Caco-2 (cell line): ENCODE measurements at regions not wholly inside any gene's neighbourhood (a gene's known extent, or its start where the extent isn't known, plus 50 kb on each side); places are given as distances from the start of the nearest gene placed in this dataset.

ENCODE experiments used
- BruUV-seq: library from RNA; stranded (reverse); fragments of 400-500 nt; replicated peaks from 2 replicates; lab custom pipeline; 2021; lab: Mats Ljungman, UMichigan
- CTCF ChIA-PET: fragments of 300-600 bp; sonication (Branson Sonifier 250); formaldehyde crosslinking; loops from one replicate; lab custom pipeline; 2022; ENCODE audit warnings: antibody characterized with exemption; lab: Charles Lee
- POLR2A ChIA-PET: fragments of 300-600 bp; sonication (Branson Sonifier 250); formaldehyde crosslinking; loops from one replicate; lab custom pipeline; 2022; ENCODE audit warnings: antibody characterized with exemption; lab: Charles Lee
- DNase-seq, 2 experiments: peaks; one replicate each; pipeline versions ENCODE4 v3.0.0 to v3.0.0-alpha.2; 2020 to 2022
- H3K27me3 ChIP-seq: replicated peaks from 2 replicates; pipeline ENCODE4 v1.6.0; 2011; ENCODE audit warnings: low read length; ENCODE audit not compliant: control insufficient read depth, insufficient read depth
- H3K36me3 ChIP-seq: 2 replicates; pipeline ENCODE4 v1.5.1; 2011; ENCODE audit warnings: low read length; ENCODE audit not compliant: control insufficient read depth, insufficient read depth
- H3K4me1 ChIP-seq: fragments of 250-450 bp; sonication (Bioruptor Pico); 2 replicates; pipeline ENCODE4 v1.5.1; 2020; ENCODE audit warnings: mild to moderate bottlenecking
- H3K4me3 ChIP-seq: 2 replicates; pipeline ENCODE4 v1.5.1; 2011; ENCODE audit warnings: low read depth, mild to moderate bottlenecking, control low read depth, low read length
- H3K9me3 ChIP-seq: fragments of 250-450 bp; sonication (Bioruptor Pico); 2 replicates; pipeline ENCODE4 v1.5.1; 2020; ENCODE audit warnings: mild to moderate bottlenecking, moderate library complexity
- H3K27ac Mint-ChIP-seq: one replicate; pipeline ENCODE4 v1.8.0; 2022; ENCODE audit warnings: mixed read lengths; ENCODE audit not compliant: unreplicated experiment
- H3K27me3 Mint-ChIP-seq: one replicate; pipeline ENCODE4 v1.8.0; 2022; ENCODE audit warnings: mixed read lengths; ENCODE audit not compliant: insufficient read depth, unreplicated experiment
- H3K36me3 Mint-ChIP-seq: one replicate; pipeline ENCODE4 v1.8.0; 2022; ENCODE audit warnings: mild to moderate bottlenecking, mixed read lengths; ENCODE audit not compliant: insufficient read depth, unreplicated experiment
- H3K4me1 Mint-ChIP-seq: one replicate; pipeline ENCODE4 v1.8.0; 2022; ENCODE audit warnings: low read depth, mixed read lengths; ENCODE audit not compliant: unreplicated experiment
- H3K4me3 Mint-ChIP-seq: one replicate; pipeline ENCODE4 v1.8.0; 2022; ENCODE audit warnings: mild to moderate bottlenecking, moderate library complexity, mixed read lengths; ENCODE audit not compliant: unreplicated experiment
- H3K9me3 Mint-ChIP-seq: one replicate; pipeline ENCODE4 v1.8.0; 2022; ENCODE audit warnings: mixed read lengths; ENCODE audit not compliant: unreplicated experiment
- intact Hi-C: fragments of 100-400 bp; cut with micrococcal nuclease; formaldehyde crosslinking; loops from one replicate; pipeline ENCODE4 v1.10.0; 2022; ENCODE audit not compliant: unreplicated experiment
- TF ChIP-seq, protein P1 (sequence below), 2 experiments: fragments of 200-600 bp in 1 of 2; IDR thresholded peaks; 1 replicate in 1 of 2; 2 replicates in 1 of 2; pipeline versions ENCODE4 v1.5.1 to v1.8.0; 2011 to 2022; ENCODE audit warnings: antibody characterized with exemption in 1 of 2, control low read depth in 1 of 2, inconsistent platforms in 1 of 2, low read depth in 1 of 2, low read length in 1 of 2, mild to moderate bottlenecking in 1 of 2, moderate library complexity in 1 of 2; ENCODE audit not compliant: insufficient read depth in 1 of 2, severe bottlenecking in 1 of 2, unreplicated experiment in 1 of 2

DNA sequence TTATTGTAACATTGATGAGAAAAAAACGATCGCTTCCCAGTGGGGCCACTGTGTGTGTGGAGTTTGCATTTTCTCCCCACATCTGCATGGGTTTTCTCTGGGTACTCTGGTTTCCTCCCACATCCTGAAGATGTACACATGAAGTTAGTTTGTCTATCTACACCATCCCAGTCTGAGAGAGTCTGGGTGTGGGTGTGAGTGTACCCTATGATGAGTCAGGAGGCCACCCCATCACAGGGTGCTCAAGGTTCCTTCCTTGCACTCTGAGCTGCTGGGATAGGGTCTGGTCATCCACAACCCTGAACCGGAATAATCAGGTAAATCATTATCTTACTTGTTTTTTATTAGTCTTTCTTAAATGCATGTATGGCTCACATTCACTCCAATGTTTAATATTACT, 457.1 kb downstream of the NTRK3 start:
- Histone ChIP-seq H3K27me3 (no peaks in the 10 kb centered on the region), H3K4me1 (no peaks in the 10 kb centered on the region), H3K9me3 (no peaks in the 10 kb centered on the region), H3K4me3 (no peak overlapping the region), H3K36me3 (no peaks in the 10 kb centered on the region)
- H3K4me1 Mint-ChIP-seq = no peaks in the 10 kb centered on the region
- CTCF ChIA-PET = no interaction called here
- no peaks in the 10 kb centered on the region for H3K36me3 Mint-ChIP-seq
- no peak overlapping the region for H3K4me3 Mint-ChIP-seq
- H3K27ac Mint-ChIP-seq = no peak overlapping the region
- H3K27me3 Mint-ChIP-seq = peaks cover 15% of the 10 kb centered on the region
- intact Hi-C loops = no loop called here
- POLR2A ChIA-PET = no interaction called here
- TF ChIP-seq, protein P1, sequence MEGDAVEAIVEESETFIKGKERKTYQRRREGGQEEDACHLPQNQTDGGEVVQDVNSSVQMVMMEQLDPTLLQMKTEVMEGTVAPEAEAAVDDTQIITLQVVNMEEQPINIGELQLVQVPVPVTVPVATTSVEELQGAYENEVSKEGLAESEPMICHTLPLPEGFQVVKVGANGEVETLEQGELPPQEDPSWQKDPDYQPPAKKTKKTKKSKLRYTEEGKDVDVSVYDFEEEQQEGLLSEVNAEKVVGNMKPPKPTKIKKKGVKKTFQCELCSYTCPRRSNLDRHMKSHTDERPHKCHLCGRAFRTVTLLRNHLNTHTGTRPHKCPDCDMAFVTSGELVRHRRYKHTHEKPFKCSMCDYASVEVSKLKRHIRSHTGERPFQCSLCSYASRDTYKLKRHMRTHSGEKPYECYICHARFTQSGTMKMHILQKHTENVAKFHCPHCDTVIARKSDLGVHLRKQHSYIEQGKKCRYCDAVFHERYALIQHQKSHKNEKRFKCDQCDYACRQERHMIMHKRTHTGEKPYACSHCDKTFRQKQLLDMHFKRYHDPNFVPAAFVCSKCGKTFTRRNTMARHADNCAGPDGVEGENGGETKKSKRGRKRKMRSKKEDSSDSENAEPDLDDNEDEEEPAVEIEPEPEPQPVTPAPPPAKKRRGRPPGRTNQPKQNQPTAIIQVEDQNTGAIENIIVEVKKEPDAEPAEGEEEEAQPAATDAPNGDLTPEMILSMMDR (IDR thresholded peaks at IDR 0.05; ENCODE audit: insufficient read depth in 1 of 2, low read depth in 1 of 2, low read length in 1 of 2, severe bottlenecking in 1 of 2, unreplicated experiment in 1 of 2) = no peak
- DNase-seq = no peak
- no TSS peak for BruUV-seq
- H3K9me3 Mint-ChIP-seq = no peaks in the 10 kb centered on the region

DNA sequence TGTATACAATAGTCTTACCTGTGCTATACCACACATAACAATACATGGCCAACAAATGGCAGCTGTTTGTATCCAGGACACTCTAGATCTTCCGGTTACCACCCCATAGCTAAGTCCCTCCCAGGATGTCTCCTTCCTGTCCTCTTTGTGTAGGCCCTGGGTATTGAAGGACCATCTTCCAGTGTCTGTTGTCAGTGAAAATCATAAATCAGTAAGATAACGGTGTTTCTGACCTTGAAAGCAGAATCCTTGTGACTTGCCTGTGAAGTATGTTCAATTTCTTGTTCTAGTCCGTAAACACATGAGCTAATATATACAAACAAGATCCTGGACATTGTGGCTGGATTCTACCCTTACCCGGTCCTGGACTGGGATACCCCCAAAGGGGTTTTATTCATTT, 462.8 kb downstream of the NTRK3 start:
- Mint-ChIP-seq H3K4me1 (no peaks in the 10 kb centered on the region), H3K4me3 (no peak overlapping the region)
- CTCF ChIA-PET = no interaction called here

DNA sequence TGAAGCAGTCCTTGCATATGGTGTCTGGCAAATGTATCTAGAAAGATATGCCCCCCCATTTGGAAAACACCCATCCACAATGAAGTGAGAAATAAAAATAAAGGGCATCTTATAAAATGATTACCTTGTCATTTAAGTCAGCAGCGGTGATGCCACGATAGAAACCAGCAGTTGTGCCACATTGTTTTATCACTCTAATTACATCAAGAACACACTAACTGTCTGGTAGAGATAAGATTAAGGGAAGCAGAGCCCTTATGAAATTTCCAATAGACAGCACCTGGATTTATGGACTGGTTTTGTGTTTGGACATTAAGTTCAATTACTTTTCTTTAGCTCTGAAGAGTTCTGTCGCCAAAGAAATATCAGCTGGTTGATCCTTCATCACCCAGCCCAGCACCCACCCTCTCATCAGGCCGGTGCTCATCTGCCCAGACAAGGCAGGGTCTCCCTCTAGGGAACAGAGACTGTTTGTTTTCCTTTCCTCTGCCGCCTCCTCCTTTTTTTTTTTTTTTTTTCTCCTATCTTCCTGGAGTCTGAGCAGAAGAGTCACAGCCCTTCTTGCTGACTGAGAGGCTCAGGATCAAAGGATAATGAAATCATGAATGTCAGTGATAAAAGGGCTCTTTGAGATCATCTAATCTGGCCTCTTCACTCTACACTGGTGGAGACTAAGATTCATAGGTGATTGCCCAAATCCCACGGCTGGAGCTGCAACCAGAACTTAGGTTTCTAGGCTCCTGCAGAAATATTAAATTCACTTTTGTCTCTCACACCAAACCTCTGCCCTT, 464.1 kb downstream of the NTRK3 start:
- Histone ChIP-seq H3K36me3 (no peaks in the 10 kb centered on the region), H3K9me3 (no peaks in the 10 kb centered on the region), H3K4me1 (no peaks in the 10 kb centered on the region), H3K4me3 (no peak overlapping the region), H3K27me3 (no peaks in the 10 kb centered on the region; the same call in 1 of the 2 replicates)
- Mint-ChIP-seq H3K4me1 (no peaks in the 10 kb centered on the region), H3K4me3 (no peak overlapping the region), H3K27ac (no peak overlapping the region), H3K27me3 (peaks cover 14% of the 10 kb centered on the region), H3K9me3 (no peaks in the 10 kb centered on the region), H3K36me3 (no peaks in the 10 kb centered on the region)
- no peak for DNase-seq
- POLR2A ChIA-PET = no interaction called here
- intact Hi-C loops = no loop called here
- CTCF ChIA-PET = no interaction called here
- TF ChIP-seq, protein P1 (IDR thresholded peaks at IDR 0.05; ENCODE audit: insufficient read depth in 1 of 2, low read depth in 1 of 2, low read length in 1 of 2, severe bottlenecking in 1 of 2, unreplicated experiment in 1 of 2) = no peak
- BruUV-seq = no TSS peak

More for the DNA sequence above, 462.8 kb downstream of the NTRK3 start:
- Histone ChIP-seq H3K4me3 (no peak overlapping the region), H3K9me3 (no peaks in the 10 kb centered on the region), H3K27me3 (no peaks in the 10 kb centered on the region; the same call in 1 of the 2 replicates), H3K4me1 (no peaks in the 10 kb centered on the region), H3K36me3 (no peaks in the 10 kb centered on the region)
- Mint-ChIP-seq H3K36me3 (no peaks in the 10 kb centered on the region), H3K27ac (no peak overlapping the region), H3K27me3 (peaks cover 14% of the 10 kb centered on the region), H3K9me3 (no peaks in the 10 kb centered on the region)
- BruUV-seq = no TSS peak
- no peak for DNase-seq
- TF ChIP-seq, protein P1 (IDR thresholded peaks at IDR 0.05; ENCODE audit: insufficient read depth in 1 of 2, low read depth in 1 of 2, low read length in 1 of 2, severe bottlenecking in 1 of 2, unreplicated experiment in 1 of 2) = no peak
- POLR2A ChIA-PET = no interaction called here
- intact Hi-C loops = no loop called here
